ENCODE measurements at regions not wholly inside any gene's neighbourhood (a gene's known extent, or its start where the extent isn't known, plus 50 kb on each side); places are given as distances from the start of the nearest gene placed in this dataset.

- no peak overlapping the region for H2BK5ac ChIP-seq (ENCODE audit: low read depth, low read length)
- no peaks in the 10 kb centered on the region for H3K36me3 ChIP-seq (ENCODE audit: control insufficient read depth in 2 of 4, insufficient read depth in 4 of 4, low read length in 3 of 4)
- no peak overlapping the region for H3K4me3 ChIP-seq (ENCODE audit: extremely low read depth in 1 of 4, insufficient read depth in 2 of 4, low read depth in 3 of 4, low read length in 4 of 4)
- no peak overlapping the region for H3K14ac ChIP-seq (ENCODE audit: insufficient read length)
- no peaks in the 10 kb centered on the region for H3K4me1 ChIP-seq (replicated peaks in 1 of 4; ENCODE audit: control insufficient read depth in 3 of 4, insufficient read depth in 4 of 4, low read length in 3 of 4)
- H2BK120ac ChIP-seq (replicated peaks; ENCODE audit: low read depth, low read length), result no peak overlapping the region
- no peak overlapping the region for H2BK12ac ChIP-seq (ENCODE audit: low read depth, low read length)
- no peaks in the 10 kb centered on the region for H3K23me2 ChIP-seq (ENCODE audit: low read depth, low read length)
- no peak overlapping the region for H3K9ac ChIP-seq (replicated peaks in 1 of 4; ENCODE audit: extremely low read depth in 1 of 4, low read depth in 3 of 4, low read length in 3 of 4)
- DNase-seq (ENCODE audit: low read depth in 1 of 2, low spot score in 2 of 2) (no peak), FAIRE-seq (no peak)
- no peak overlapping the region for H3K56ac ChIP-seq (replicated peaks; ENCODE audit: insufficient read length, low read depth, low read length)
- no peak overlapping the region for H3K4ac ChIP-seq (replicated peaks; ENCODE audit: insufficient read length, low read depth, low read length)
- no peak overlapping the region for H3K27ac ChIP-seq (ENCODE audit: low read depth, low read length)
- H3K9me3 ChIP-seq (ENCODE audit: insufficient read depth in 2 of 2, low read depth in 1 of 2, low read length in 1 of 2), result no peaks in the 10 kb centered on the region
- no peak overlapping the region for H2AK5ac ChIP-seq (ENCODE audit: low read depth, low read length)
- H2AFZ ChIP-seq (ENCODE audit: low read length), result no peak overlapping the region
- no peaks in the 10 kb centered on the region for H3K79me1 ChIP-seq (ENCODE audit: low read depth, low read length)
- no peak overlapping the region for H4K8ac ChIP-seq (ENCODE audit: extremely low read depth, insufficient read depth, low read length)
- no peaks in the 10 kb centered on the region for H3K79me2 ChIP-seq (ENCODE audit: control insufficient read depth in 1 of 2, insufficient read depth in 2 of 2, low read length in 2 of 2)
- no peaks in the 10 kb centered on the region for H4K20me1 ChIP-seq (replicated peaks in 1 of 2; ENCODE audit: control insufficient read depth in 1 of 2, insufficient read depth in 2 of 2, low read length in 2 of 2)
- POLR2A ChIA-PET (ENCODE audit: partially characterized antibody), result interaction anchor here (1.2 kb wide), 1 partner anchor 9 kb away, joined by 5 read pairs; no protein-coding TSS in a partner anchor
- no peak overlapping the region for H4K91ac ChIP-seq (replicated peaks; ENCODE audit: insufficient read length, low read length)
- CTCF ChIA-PET (ENCODE audit: partially characterized antibody), result interaction anchor here (0.8 to 1.0 kb wide), 2 partner anchors 9 to 248 kb away, joined by 4 read pairs; no protein-coding TSS in a partner anchor
- H2BK15ac ChIP-seq (ENCODE audit: low read length), result no peak overlapping the region
- no peaks in the 10 kb centered on the region for H3K27me3 ChIP-seq (replicated peaks in 1 of 4; ENCODE audit: control insufficient read depth in 3 of 4, extremely low read depth in 1 of 4, insufficient read depth in 3 of 4, low read length in 3 of 4)
- no peak overlapping the region for H4K5ac ChIP-seq (ENCODE audit: insufficient read length, low read depth, low read length)
- no peak overlapping the region for H2BK20ac ChIP-seq (ENCODE audit: low read length)
- 84% methylated on average over 4 of the region's 4 CpGs; no CpG with 5 or more reads in 1 of the 2 experiments for WGBS, 2 experiments (ENCODE audit: extremely low coverage in 1 of 2, insufficient coverage in 1 of 2, insufficient read length in 1 of 2, insufficient replicate concordance in 2 of 2, low coverage in 1 of 2, low lambda C conversion rate in 2 of 2, missing lambda C conversion rate in 1 of 2)
- H3K4me2 ChIP-seq (ENCODE audit: insufficient read depth in 1 of 2, low read depth in 2 of 2, low read length in 2 of 2), result no peak overlapping the region
- H3K18ac ChIP-seq (ENCODE audit: extremely low read depth, low read length), result no peak overlapping the region
- no peak overlapping the region for H3K23ac ChIP-seq (ENCODE audit: insufficient read length)
- TF ChIP-seq CEBPB (IDR thresholded peaks at IDR 0.05; ENCODE audit: low read depth, low read length) (no peak), USF2 (IDR thresholded peaks at IDR 0.05; ENCODE audit: low read length) (no peak), CHD1 (IDR thresholded peaks at IDR 0.05; ENCODE audit: low read depth, low read length) (no peak), ATF3 (IDR thresholded peaks at IDR 0.05; ENCODE audit: insufficient read depth, low read depth, low read length) (no peak)
Measured at GRCh38 chr2:104572834-104573233, 281.1 kb upstream of the POU3F3 start.

Measured in H1 (cell line).